Glutamatergic neuron (in vitro differentiated cells): ENCODE measurements at regions not wholly inside any gene's neighbourhood (a gene's known extent, or its start where the extent isn't known, plus 50 kb on each side); places are given as distances from the start of the nearest gene placed in this dataset.

Experiments
- DNase-seq: peaks from one replicate; pipeline ENCODE4 v3.0.0; 2022
- H3K27ac Mint-ChIP-seq: one replicate; pipeline ENCODE4 v1.8.0; 2020; ENCODE audit warnings: mild to moderate bottlenecking, mixed read lengths, inconsistent platforms; ENCODE audit not compliant: unreplicated experiment
- H3K27me3 Mint-ChIP-seq: one replicate; pipeline ENCODE4 v1.8.0; 2020; ENCODE audit warnings: mild to moderate bottlenecking, moderate library complexity, mixed read lengths, inconsistent platforms; ENCODE audit not compliant: unreplicated experiment
- H3K36me3 Mint-ChIP-seq: one replicate; pipeline ENCODE4 v1.8.0; 2020; ENCODE audit warnings: mild to moderate bottlenecking, mixed read lengths, inconsistent platforms; ENCODE audit not compliant: unreplicated experiment
- H3K4me1 Mint-ChIP-seq: one replicate; pipeline ENCODE4 v1.8.0; 2020; ENCODE audit warnings: mild to moderate bottlenecking, low read depth, mixed read lengths, inconsistent platforms; ENCODE audit not compliant: unreplicated experiment
- H3K4me3 Mint-ChIP-seq: one replicate; pipeline ENCODE4 v1.8.0; 2020; ENCODE audit warnings: mild to moderate bottlenecking, mixed read lengths, inconsistent platforms; ENCODE audit not compliant: unreplicated experiment
- H3K9me3 Mint-ChIP-seq: one replicate; pipeline ENCODE4 v1.8.0; 2020; ENCODE audit warnings: mild to moderate bottlenecking, moderate library complexity, mixed read lengths, inconsistent platforms; ENCODE audit not compliant: unreplicated experiment
- TF ChIP-seq, protein P1 (sequence below): fragments of 200-600 bp; sonication (generic); IDR thresholded peaks from one replicate; pipeline ENCODE4 v1.5.0; 2021; ENCODE audit not compliant: partially characterized antibody, unreplicated experiment

DNA sequence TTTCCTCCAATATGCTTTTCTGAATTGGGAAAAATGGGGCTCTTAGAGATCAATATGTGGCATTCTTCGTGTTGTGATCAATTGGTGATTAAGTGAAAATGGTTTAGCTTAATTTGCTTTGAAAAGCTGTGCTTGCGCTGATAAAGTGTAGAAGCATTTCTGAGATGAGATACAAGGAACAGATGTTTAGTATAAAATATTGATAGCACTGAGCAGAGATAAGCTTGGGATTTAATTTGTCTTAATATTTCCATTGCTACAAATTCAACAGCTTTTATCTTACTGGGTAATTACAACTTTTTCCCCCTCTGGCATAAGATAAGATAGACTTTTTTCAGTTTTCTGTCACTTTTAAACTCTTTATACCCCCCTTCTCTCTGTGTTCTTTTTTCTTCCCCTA, 2204.9 kb upstream of the WWC1 start:
- Mint-ChIP-seq H3K9me3 (peaks cover 4% of the 10 kb centered on the region), H3K4me1 (peaks cover 35% of the 10 kb centered on the region)
- no peak for DNase-seq

DNA sequence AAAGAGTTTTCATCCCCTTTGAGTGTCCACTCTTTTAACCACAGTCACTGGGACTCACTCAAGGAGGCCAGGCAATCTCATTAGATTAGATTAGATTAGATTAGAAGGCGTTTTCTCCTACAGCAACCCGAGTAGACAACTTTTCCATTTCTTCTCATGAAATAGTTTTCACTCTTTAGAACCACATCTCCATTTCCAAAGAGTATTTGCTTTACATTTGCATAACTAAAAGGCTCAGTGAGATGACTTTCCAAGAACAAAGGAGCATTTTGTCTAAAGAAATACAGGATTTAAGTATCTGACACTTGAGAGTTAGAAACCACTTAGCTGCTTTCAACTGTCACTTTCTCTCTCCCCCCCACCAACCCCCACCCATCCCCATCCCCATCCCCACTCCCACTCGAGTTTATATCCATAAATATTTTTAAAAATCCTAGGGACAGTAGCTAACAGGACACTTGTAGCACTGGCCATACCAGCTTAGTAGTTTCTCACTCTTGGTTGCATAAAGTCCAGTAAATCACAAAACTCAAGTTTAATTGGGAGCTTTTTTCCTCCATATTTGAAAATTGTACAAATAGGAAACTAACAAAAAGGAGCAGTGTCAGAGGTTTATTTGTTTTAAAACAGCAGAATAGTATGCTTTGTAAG, 2202.9 kb upstream of the WWC1 start:
- Mint-ChIP-seq H3K27me3 (peaks cover 2% of the 10 kb centered on the region), H3K4me1 (peaks cover 28% of the 10 kb centered on the region), H3K4me3 (no peak overlapping the region), H3K27ac (no peak overlapping the region), H3K36me3 (no peaks in the 10 kb centered on the region), H3K9me3 (peaks cover 4% of the 10 kb centered on the region)
- TF ChIP-seq, protein P1, sequence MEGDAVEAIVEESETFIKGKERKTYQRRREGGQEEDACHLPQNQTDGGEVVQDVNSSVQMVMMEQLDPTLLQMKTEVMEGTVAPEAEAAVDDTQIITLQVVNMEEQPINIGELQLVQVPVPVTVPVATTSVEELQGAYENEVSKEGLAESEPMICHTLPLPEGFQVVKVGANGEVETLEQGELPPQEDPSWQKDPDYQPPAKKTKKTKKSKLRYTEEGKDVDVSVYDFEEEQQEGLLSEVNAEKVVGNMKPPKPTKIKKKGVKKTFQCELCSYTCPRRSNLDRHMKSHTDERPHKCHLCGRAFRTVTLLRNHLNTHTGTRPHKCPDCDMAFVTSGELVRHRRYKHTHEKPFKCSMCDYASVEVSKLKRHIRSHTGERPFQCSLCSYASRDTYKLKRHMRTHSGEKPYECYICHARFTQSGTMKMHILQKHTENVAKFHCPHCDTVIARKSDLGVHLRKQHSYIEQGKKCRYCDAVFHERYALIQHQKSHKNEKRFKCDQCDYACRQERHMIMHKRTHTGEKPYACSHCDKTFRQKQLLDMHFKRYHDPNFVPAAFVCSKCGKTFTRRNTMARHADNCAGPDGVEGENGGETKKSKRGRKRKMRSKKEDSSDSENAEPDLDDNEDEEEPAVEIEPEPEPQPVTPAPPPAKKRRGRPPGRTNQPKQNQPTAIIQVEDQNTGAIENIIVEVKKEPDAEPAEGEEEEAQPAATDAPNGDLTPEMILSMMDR, result no peak
- no peak for DNase-seq

More for the DNA sequence above, 2204.9 kb upstream of the WWC1 start:
- TF ChIP-seq, protein P1, result no peak
- peaks cover 2% of the 10 kb centered on the region for H3K27me3 Mint-ChIP-seq
- H3K4me3 Mint-ChIP-seq, result no peak overlapping the region
- no peaks in the 10 kb centered on the region for H3K36me3 Mint-ChIP-seq
- H3K27ac Mint-ChIP-seq, result no peak overlapping the region

DNA sequence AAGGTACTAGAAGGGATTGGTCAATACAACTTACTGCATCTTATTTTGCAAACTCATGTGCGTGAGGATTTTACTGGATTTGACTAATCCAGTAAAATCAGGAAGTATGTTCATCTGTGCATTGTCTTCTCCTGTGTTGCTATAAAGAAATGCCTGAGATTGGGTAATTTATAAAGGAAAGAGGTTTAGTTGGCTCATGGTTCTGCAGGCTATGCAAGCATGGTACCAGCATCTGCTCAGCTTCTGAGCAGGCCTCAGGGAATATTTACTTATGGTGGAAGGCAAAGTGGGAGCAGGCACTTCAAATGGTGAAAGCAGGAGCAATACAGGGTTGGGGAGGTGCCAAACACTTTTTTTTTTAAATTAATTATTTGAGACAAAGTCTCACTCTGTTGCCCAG, 2199.5 kb upstream of the WWC1 start:
- H3K9me3 Mint-ChIP-seq, result peaks cover 4% of the 10 kb centered on the region
- TF ChIP-seq, protein P1, result no peak
- peaks cover 2% of the 10 kb centered on the region for H3K4me1 Mint-ChIP-seq
- peaks cover 8% of the 10 kb centered on the region for H3K36me3 Mint-ChIP-seq
- no peaks in the 10 kb centered on the region for H3K27me3 Mint-ChIP-seq
- H3K4me3 Mint-ChIP-seq, result no peak overlapping the region
- no peak for DNase-seq
- no peak overlapping the region for H3K27ac Mint-ChIP-seq

DNA sequence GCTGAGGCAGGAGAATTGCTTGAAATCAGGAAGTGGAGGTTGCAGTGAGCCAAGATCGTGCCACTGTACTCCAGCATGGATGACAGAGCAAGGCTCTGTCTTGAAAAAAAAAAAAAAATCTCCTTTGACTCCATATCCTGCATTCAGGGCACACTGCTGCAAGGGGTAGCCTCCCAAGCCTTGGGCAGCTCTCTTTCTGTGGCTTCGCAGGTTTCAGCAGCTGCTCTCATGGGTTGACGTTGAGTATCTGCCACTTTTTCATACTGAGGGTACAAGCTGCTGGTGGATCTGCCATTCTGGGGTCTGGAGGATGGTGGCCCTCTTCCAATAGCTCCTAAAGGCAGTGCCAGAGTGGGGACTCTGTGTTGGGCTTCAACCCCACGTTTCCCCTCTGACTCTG, 2198.1 kb upstream of the WWC1 start:
- no peak overlapping the region for H3K27ac Mint-ChIP-seq
- no peaks in the 10 kb centered on the region for H3K9me3 Mint-ChIP-seq
- no peaks in the 10 kb centered on the region for H3K4me1 Mint-ChIP-seq
- H3K27me3 Mint-ChIP-seq, result no peaks in the 10 kb centered on the region
- TF ChIP-seq, protein P1, result no peak
- DNase-seq, result no peak
- H3K36me3 Mint-ChIP-seq, result peaks cover 8% of the 10 kb centered on the region
- H3K4me3 Mint-ChIP-seq, result no peak overlapping the region

- Mint-ChIP-seq H3K27me3 (no peaks in the 10 kb centered on the region), H3K4me3 (no peak overlapping the region), H3K27ac (no peak overlapping the region), H3K4me1 (no peaks in the 10 kb centered on the region), H3K36me3 (peaks cover 6% of the 10 kb centered on the region), H3K9me3 (peaks cover 5% of the 10 kb centered on the region)
- TF ChIP-seq, protein P1, result no peak
- no peak for DNase-seq
Observed at GRCh38 chr5:166102947-166103346, 2188.5 kb upstream of the WWC1 start.
